ENCODE measurements at regions not wholly inside any gene's neighbourhood (a gene's known extent, or its start where the extent isn't known, plus 50 kb on each side); places are given as distances from the start of the nearest gene placed in this dataset.

DNA sequence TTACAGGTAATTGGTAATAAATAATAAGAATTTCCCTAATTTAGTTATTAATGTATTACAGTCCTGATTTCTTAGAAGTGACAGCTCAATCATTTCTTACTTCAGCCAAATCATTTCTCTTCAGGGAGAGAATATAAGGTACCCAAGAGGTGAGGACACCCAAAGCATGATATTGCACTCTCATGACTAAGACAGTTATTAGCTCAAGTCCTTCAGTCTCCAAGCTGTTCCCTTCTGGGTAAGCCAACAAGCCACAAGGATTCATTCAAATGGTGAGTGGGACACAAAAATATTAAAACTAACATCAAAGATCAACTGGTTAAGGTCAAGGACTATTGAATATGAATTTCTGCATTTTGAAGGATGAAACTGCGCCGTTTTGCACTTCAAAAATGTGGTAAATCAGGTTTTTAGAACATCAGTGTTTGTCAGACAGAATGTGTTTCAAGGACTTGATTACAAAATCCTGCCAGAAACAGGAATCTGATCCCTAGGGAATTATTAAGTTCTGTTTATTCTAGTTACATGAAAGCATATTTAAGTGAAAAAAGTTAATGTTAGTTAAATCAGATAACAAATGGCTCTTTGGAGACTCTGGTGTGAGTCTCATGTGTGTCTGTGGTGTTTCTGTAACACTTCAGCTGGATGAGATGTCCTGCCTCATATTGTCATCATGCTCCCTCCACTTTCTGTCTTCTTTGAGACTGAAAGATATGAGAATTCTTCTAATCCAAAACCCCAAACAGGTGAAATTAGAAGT lies 101.7 kb upstream of the COL8A1 start:
- Histone ChIP-seq H3K18ac (ENCODE audit: low read length) (no peak overlapping the region), H3K4ac (ENCODE audit: low read length) (no peak overlapping the region), H4K91ac (ENCODE audit: low read depth, low read length, poor library complexity) (no peak overlapping the region), H3K4me2 (ENCODE audit: insufficient read depth, low read length, poor library complexity, severe bottlenecking) (no peak overlapping the region), H2BK5ac (ENCODE audit: low read length) (no peak overlapping the region), H3K79me1 (ENCODE audit: low read depth, low read length) (no peaks in the 10 kb centered on the region), H3K36me3 (replicated peaks in 1 of 2; ENCODE audit: control insufficient read depth in 2 of 2, insufficient read depth in 2 of 2, low read length in 2 of 2) (no peaks in the 10 kb centered on the region), H2BK12ac (ENCODE audit: low read length) (no peak overlapping the region), H2AK5ac (ENCODE audit: low read depth, low read length) (no peak overlapping the region), H3K14ac (ENCODE audit: low read length) (no peak overlapping the region), H4K8ac (ENCODE audit: low read depth, low read length) (no peak overlapping the region), H3K9ac (ENCODE audit: low read depth, low read length, poor library complexity) (no peak overlapping the region), H3K4me3 (ENCODE audit: low read length in 2 of 2) (no peak overlapping the region), H3K27ac (replicated peaks; ENCODE audit: low read length) (no peak overlapping the region), H3K9me3 (replicated peaks in 1 of 2; ENCODE audit: control insufficient read depth in 2 of 2, insufficient read depth in 1 of 2, low read depth in 1 of 2, low read length in 2 of 2) (no peaks in the 10 kb centered on the region), H3K23ac (ENCODE audit: low read depth, low read length, poor library complexity) (no peak overlapping the region), H2BK15ac (ENCODE audit: low read length) (no peak overlapping the region), H3K4me1 (ENCODE audit: control insufficient read depth in 2 of 2, insufficient read depth in 1 of 2, low read depth in 1 of 2, low read length in 2 of 2) (peaks cover 0 to 5% of the 10 kb centered on the region in 2 donors), H3K27me3 (ENCODE audit: control insufficient read depth in 3 of 3, insufficient read depth in 3 of 3, low read depth in 1 of 3, low read length in 3 of 3) (no peaks in the 10 kb centered on the region), H2BK120ac (ENCODE audit: low read depth, low read length) (no peak overlapping the region), H2AFZ (ENCODE audit: low read length) (peak overlapping the region; percentile 7)
- no CpG with 5 or more reads among the region's 2 CpGs for WGBS, 2 donors (ENCODE audit: extremely low coverage in 2 of 2, insufficient read length in 2 of 2, insufficient replicate concordance in 1 of 2)
- DNase-seq (ENCODE audit: low spot score) = no peak

DNA sequence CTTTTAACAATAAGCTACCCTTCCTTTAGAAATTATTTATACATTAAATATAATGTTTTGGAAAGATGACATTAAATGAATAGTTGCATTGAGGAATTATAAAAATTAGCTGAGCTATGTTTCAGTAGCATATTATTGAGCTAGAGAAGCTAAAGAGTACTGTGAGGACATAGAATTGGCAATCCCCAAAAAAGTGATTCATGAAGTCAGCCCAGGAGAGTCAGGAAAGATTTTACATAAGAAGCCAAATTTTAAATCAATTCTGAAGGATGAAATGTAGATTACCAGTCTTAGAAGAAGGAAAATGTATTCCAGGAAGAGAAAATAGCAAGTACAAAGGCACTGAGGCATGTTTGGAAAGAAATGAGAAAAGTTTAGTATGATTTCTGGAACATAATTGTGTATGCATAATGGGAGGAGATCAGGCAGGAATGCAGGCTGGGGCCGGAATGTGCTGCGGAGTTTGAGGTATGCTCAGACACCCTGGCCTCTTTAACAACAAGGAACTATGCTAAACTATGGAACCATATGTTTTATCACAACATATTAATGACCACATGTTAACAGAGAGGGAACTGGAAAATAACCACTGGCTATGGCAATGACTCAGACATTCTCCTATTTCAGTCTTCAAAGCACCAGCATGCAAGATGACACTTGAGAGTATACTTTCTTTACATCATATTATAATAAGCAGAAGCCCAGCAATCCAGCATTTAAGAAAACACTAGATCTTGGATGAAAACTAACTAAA lies 103.3 kb upstream of the COL8A1 start:
- Histone ChIP-seq H2BK120ac (ENCODE audit: low read depth, low read length) (no peak overlapping the region), H3K9ac (ENCODE audit: low read depth, low read length, poor library complexity) (no peak overlapping the region)
- WGBS, 2 donors (ENCODE audit: extremely low coverage in 2 of 2, insufficient read length in 2 of 2, insufficient replicate concordance in 1 of 2) = no CpG with 5 or more reads among the region's 2 CpGs

DNA sequence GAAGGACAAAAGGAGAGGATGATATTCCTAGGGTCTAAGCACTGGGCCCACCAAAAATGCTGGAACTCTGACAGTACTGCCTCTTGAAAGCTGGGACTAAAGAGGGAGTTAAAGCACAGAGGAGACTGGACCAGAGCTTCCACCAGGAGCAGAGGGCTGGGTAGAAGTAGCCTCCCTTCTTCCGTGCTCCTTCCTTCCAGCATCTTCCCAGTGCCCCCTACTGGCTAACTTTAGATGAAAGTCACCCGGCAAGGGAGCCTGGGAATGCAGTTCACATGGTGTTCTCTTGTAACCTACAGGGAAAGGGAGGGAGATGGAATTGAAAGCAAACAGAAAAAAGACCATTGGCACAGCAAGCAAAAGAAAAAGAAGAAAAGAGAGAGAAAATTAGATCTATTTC lies 106.1 kb upstream of the COL8A1 start:
- Histone ChIP-seq H2AK5ac (ENCODE audit: low read depth, low read length) (no peak overlapping the region), H3K14ac (ENCODE audit: low read length) (no peak overlapping the region), H3K9ac (ENCODE audit: low read depth, low read length, poor library complexity) (no peak overlapping the region), H3K23ac (ENCODE audit: low read depth, low read length, poor library complexity) (no peak overlapping the region), H2AFZ (ENCODE audit: low read length) (no peak overlapping the region), H3K9me3 (replicated peaks in 1 of 2; ENCODE audit: control insufficient read depth in 2 of 2, insufficient read depth in 1 of 2, low read depth in 1 of 2, low read length in 2 of 2) (no peaks in the 10 kb centered on the region), H3K79me1 (ENCODE audit: low read depth, low read length) (no peaks in the 10 kb centered on the region), H4K91ac (ENCODE audit: low read depth, low read length, poor library complexity) (no peak overlapping the region), H2BK15ac (ENCODE audit: low read length) (no peak overlapping the region), H3K36me3 (replicated peaks in 1 of 2; ENCODE audit: control insufficient read depth in 2 of 2, insufficient read depth in 2 of 2, low read length in 2 of 2) (no peaks in the 10 kb centered on the region), H3K18ac (ENCODE audit: low read length) (no peak overlapping the region), H3K4me2 (ENCODE audit: insufficient read depth, low read length, poor library complexity, severe bottlenecking) (no peak overlapping the region), H3K4me1 (ENCODE audit: control insufficient read depth in 2 of 2, insufficient read depth in 1 of 2, low read depth in 1 of 2, low read length in 2 of 2) (peaks cover 0 to 3% of the 10 kb centered on the region in 2 donors), H2BK120ac (ENCODE audit: low read depth, low read length) (no peak overlapping the region), H2BK12ac (ENCODE audit: low read length) (no peak overlapping the region), H3K27ac (replicated peaks; ENCODE audit: low read length) (no peak overlapping the region), H3K4ac (ENCODE audit: low read length) (no peak overlapping the region), H3K4me3 (ENCODE audit: low read length in 2 of 2) (no peak overlapping the region), H3K27me3 (ENCODE audit: control insufficient read depth in 3 of 3, insufficient read depth in 3 of 3, low read depth in 1 of 3, low read length in 3 of 3) (no peaks in the 10 kb centered on the region), H4K8ac (ENCODE audit: low read depth, low read length) (no peak overlapping the region), H2BK5ac (ENCODE audit: low read length) (no peak overlapping the region)
- peak; percentile 38 for DNase-seq (ENCODE audit: low spot score)
- no CpG with 5 or more reads among the region's 2 CpGs for WGBS, 2 donors (ENCODE audit: extremely low coverage in 2 of 2, insufficient read length in 2 of 2, insufficient replicate concordance in 1 of 2)

More for the DNA sequence above, 103.3 kb upstream of the COL8A1 start:
- Histone ChIP-seq H3K18ac (ENCODE audit: low read length) (no peak overlapping the region), H3K9me3 (replicated peaks in 1 of 2; ENCODE audit: control insufficient read depth in 2 of 2, insufficient read depth in 1 of 2, low read depth in 1 of 2, low read length in 2 of 2) (no peaks in the 10 kb centered on the region), H3K27ac (replicated peaks; ENCODE audit: low read length) (no peak overlapping the region), H3K4ac (ENCODE audit: low read length) (no peak overlapping the region), H3K36me3 (replicated peaks in 1 of 2; ENCODE audit: control insufficient read depth in 2 of 2, insufficient read depth in 2 of 2, low read length in 2 of 2) (no peaks in the 10 kb centered on the region), H2AFZ (ENCODE audit: low read length) (no peak overlapping the region), H3K79me1 (ENCODE audit: low read depth, low read length) (no peaks in the 10 kb centered on the region), H3K14ac (ENCODE audit: low read length) (no peak overlapping the region), H3K4me3 (ENCODE audit: low read length in 2 of 2) (no peak overlapping the region), H3K23ac (ENCODE audit: low read depth, low read length, poor library complexity) (no peak overlapping the region), H3K4me1 (ENCODE audit: control insufficient read depth in 2 of 2, insufficient read depth in 1 of 2, low read depth in 1 of 2, low read length in 2 of 2) (peaks cover 0 to 3% of the 10 kb centered on the region in 2 donors), H3K4me2 (ENCODE audit: insufficient read depth, low read length, poor library complexity, severe bottlenecking) (no peak overlapping the region), H2AK5ac (ENCODE audit: low read depth, low read length) (no peak overlapping the region), H3K27me3 (ENCODE audit: control insufficient read depth in 3 of 3, insufficient read depth in 3 of 3, low read depth in 1 of 3, low read length in 3 of 3) (no peaks in the 10 kb centered on the region), H2BK5ac (ENCODE audit: low read length) (no peak overlapping the region), H4K91ac (ENCODE audit: low read depth, low read length, poor library complexity) (no peak overlapping the region), H2BK12ac (ENCODE audit: low read length) (no peak overlapping the region), H4K8ac (ENCODE audit: low read depth, low read length) (no peak overlapping the region), H2BK15ac (ENCODE audit: low read length) (no peak overlapping the region)
- DNase-seq (ENCODE audit: low spot score) = no peak

DNA sequence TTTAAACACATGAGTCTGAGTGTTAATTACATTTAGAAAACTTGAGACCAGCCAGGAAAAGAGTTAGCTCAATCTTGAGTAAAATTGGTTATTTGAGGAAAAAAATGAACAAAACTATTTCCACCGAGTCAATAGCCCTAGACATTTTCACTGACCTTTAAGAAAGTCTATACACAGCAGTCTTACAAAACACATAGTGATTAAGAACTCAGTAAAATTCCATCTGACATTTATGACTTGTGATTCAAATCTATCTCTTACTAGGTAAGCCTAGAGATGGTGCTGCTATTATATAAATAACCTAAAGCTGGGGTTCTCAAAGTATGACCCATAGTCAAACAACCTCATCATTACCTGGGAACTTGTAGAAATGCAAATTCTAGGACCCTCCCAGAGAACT lies 109.1 kb upstream of the COL8A1 start:
- no peaks in the 10 kb centered on the region for H3K79me1 ChIP-seq (ENCODE audit: low read depth, low read length)
- no CpG with 5 or more reads among the region's 1 CpG for WGBS, 2 donors (ENCODE audit: extremely low coverage in 2 of 2, insufficient read length in 2 of 2, insufficient replicate concordance in 1 of 2)

More for the DNA sequence above, 109.1 kb upstream of the COL8A1 start:
- peaks cover 0 to 3% of the 10 kb centered on the region in 2 donors for H3K4me1 ChIP-seq (ENCODE audit: control insufficient read depth in 2 of 2, insufficient read depth in 1 of 2, low read depth in 1 of 2, low read length in 2 of 2)
- H3K4me2 ChIP-seq (ENCODE audit: insufficient read depth, low read length, poor library complexity, severe bottlenecking) = no peak overlapping the region
- no peaks in the 10 kb centered on the region for H3K9me3 ChIP-seq (replicated peaks in 1 of 2; ENCODE audit: control insufficient read depth in 2 of 2, insufficient read depth in 1 of 2, low read depth in 1 of 2, low read length in 2 of 2)
- no peaks in the 10 kb centered on the region for H3K27me3 ChIP-seq (ENCODE audit: control insufficient read depth in 3 of 3, insufficient read depth in 3 of 3, low read depth in 1 of 3, low read length in 3 of 3)
- no peak overlapping the region for H4K91ac ChIP-seq (ENCODE audit: low read depth, low read length, poor library complexity)
- H3K18ac ChIP-seq (ENCODE audit: low read length) = no peak overlapping the region
- no peak overlapping the region for H2BK120ac ChIP-seq (ENCODE audit: low read depth, low read length)
- H2BK15ac ChIP-seq (ENCODE audit: low read length) = no peak overlapping the region
- no peak overlapping the region for H3K4me3 ChIP-seq (ENCODE audit: low read length in 2 of 2)
- H3K23ac ChIP-seq (ENCODE audit: low read depth, low read length, poor library complexity) = no peak overlapping the region
- H3K14ac ChIP-seq (ENCODE audit: low read length) = no peak overlapping the region
- no peak overlapping the region for H2AFZ ChIP-seq (ENCODE audit: low read length)
- no peaks in the 10 kb centered on the region for H3K36me3 ChIP-seq (replicated peaks in 1 of 2; ENCODE audit: control insufficient read depth in 2 of 2, insufficient read depth in 2 of 2, low read length in 2 of 2)
- H2BK12ac ChIP-seq (ENCODE audit: low read length) = no peak overlapping the region
- no peak overlapping the region for H3K27ac ChIP-seq (replicated peaks; ENCODE audit: low read length)
- H3K9ac ChIP-seq (ENCODE audit: low read depth, low read length, poor library complexity) = no peak overlapping the region
- H4K8ac ChIP-seq (ENCODE audit: low read depth, low read length) = no peak overlapping the region
- H2AK5ac ChIP-seq (ENCODE audit: low read depth, low read length) = no peak overlapping the region
- H3K4ac ChIP-seq (ENCODE audit: low read length) = no peak overlapping the region
- H2BK5ac ChIP-seq (ENCODE audit: low read length) = no peak overlapping the region
- DNase-seq (ENCODE audit: low spot score) = no peak
